ENCODE measurements at regions not wholly inside any gene's neighbourhood (a gene's known extent, or its start where the extent isn't known, plus 50 kb on each side); places are given as distances from the start of the nearest gene placed in this dataset.

- DNase-seq (ENCODE audit: low read depth) = no peak
Measured at GRCh38 chr1:36607263-36607651, 124.5 kb upstream of the CSF3R start.

- DNase-seq (ENCODE audit: low read depth) = no peak
Measured at GRCh38 chr1:36606641-36607262, 124.0 kb upstream of the CSF3R start.

GRCh38 chr1:36605942-36606640 lies 123.4 kb upstream of the CSF3R start:
- no peak for DNase-seq (ENCODE audit: low read depth)

GRCh38 chr1:36603461-36603860 lies 120.7 kb upstream of the CSF3R start:
- no peak for DNase-seq (ENCODE audit: low read depth)

GRCh38 chr1:36602184-36602583 lies 119.5 kb upstream of the CSF3R start:
- DNase-seq (ENCODE audit: low read depth) = no peak

GRCh38 chr1:36599828-36600227 lies 117.1 kb upstream of the CSF3R start:
- DNase-seq (ENCODE audit: low read depth) = no peak

- no peak for DNase-seq (ENCODE audit: low read depth)
Measured at GRCh38 chr1:36597514-36597913, 114.8 kb upstream of the CSF3R start.

GRCh38 chr1:36595921-36596320 lies 113.2 kb upstream of the CSF3R start:
- DNase-seq (ENCODE audit: low read depth) = no peak

- no peak for DNase-seq (ENCODE audit: low read depth)
Measured at GRCh38 chr1:36595349-36595748, 112.6 kb upstream of the CSF3R start.

GRCh38 chr1:36594023-36594422 lies 111.3 kb upstream of the CSF3R start:
- DNase-seq (ENCODE audit: low read depth) = no peak

- DNase-seq (ENCODE audit: low read depth) = no peak
Measured at GRCh38 chr1:36591278-36591677, 108.6 kb upstream of the CSF3R start.

- no peak for DNase-seq (ENCODE audit: low read depth)
Measured at GRCh38 chr1:36590771-36591170, 108.1 kb upstream of the CSF3R start.

- no peak for DNase-seq (ENCODE audit: low read depth)
Measured at GRCh38 chr1:36590264-36590663, 107.6 kb upstream of the CSF3R start.

- no peak for DNase-seq (ENCODE audit: low read depth)
Measured at GRCh38 chr1:36588972-36589371, 106.3 kb upstream of the CSF3R start.

- DNase-seq (ENCODE audit: low read depth) = no peak
Measured at GRCh38 chr1:36585569-36586548, 103.1 kb upstream of the CSF3R start.

- no peak for DNase-seq (ENCODE audit: low read depth)
Measured at GRCh38 chr1:36584874-36585453, 102.3 kb upstream of the CSF3R start.

- DNase-seq (ENCODE audit: low read depth) = no peak
Measured at GRCh38 chr1:36583980-36584782, 101.5 kb upstream of the CSF3R start.

- DNase-seq (ENCODE audit: low read depth) = no peak
Measured at GRCh38 chr1:36583080-36583479, 100.4 kb upstream of the CSF3R start.

- no peak for DNase-seq (ENCODE audit: low read depth)
Measured at GRCh38 chr1:36582066-36582755, 99.5 kb upstream of the CSF3R start.

GRCh38 chr1:36580524-36580923 lies 97.8 kb upstream of the CSF3R start:
- no peak for DNase-seq (ENCODE audit: low read depth)

GRCh38 chr1:36579039-36579438 lies 96.3 kb upstream of the CSF3R start:
- DNase-seq (ENCODE audit: low read depth) = no peak

Data from stimulated activated CD4-positive, alpha-beta T cell treated with anti-CD3 and anti-CD28 coated beads, Interleukin-2, amount 100 ng/mL, for 4 hours (primary cell).